ENCODE measurements at regions not wholly inside any gene's neighbourhood (a gene's known extent, or its start where the extent isn't known, plus 50 kb on each side); places are given as distances from the start of the nearest gene placed in this dataset.

DNA sequence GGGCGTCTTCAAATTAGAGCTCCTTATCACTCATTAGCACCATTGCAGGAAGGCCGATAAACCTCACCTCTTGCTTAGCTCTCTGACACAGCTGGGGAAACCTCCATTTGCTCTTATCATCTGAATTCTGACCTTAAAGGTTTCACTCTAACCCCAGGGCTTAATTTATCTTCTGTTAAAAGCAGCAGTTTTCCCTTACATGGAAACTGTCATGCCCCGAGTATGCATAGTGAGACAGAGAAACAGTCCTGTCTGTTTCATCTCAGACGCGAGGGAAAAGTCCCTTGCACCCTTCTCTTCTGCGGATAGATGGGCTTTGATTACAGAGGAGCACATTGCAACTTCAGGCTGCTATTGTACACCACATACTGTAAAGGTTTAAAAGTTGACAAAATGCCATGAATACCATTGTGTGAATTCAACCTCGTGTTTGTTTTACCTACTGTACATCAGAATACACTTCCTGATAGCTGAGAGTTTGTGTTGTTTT, 191.5 kb upstream of the BMP2 start:
- Mint-ChIP-seq H3K36me3 (ENCODE audit: low read depth) (no peaks in the 10 kb centered on the region), H3K9me3 (no peaks in the 10 kb centered on the region), H3K27ac (no peak overlapping the region), H3K27me3 (no peaks in the 10 kb centered on the region), H3K4me1 (no peaks in the 10 kb centered on the region), H3K4me3 (no peak overlapping the region)
- no peak for DNase-seq
- intact Hi-C loops (cut with micrococcal nuclease): no loop called here

DNA sequence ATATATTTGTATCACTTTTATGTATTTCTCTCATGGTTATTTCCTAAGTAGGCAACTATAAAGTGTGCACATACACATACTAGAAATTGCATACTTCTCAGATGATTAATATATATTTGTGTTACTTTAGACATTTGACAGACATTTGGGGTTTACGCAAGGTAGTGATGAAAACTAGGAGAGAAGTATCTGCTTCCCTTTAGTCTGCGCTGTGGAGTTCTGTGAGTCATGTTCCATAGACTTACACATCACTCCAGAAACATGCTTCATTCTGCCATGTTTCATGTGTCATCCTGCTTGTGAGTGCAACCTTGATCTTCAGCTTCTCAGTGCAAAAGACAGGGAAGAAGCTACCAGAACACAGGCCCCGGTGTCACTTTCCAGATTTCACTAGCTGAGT, 200.7 kb upstream of the BMP2 start:
- Mint-ChIP-seq H3K4me1 (no peaks in the 10 kb centered on the region), H3K9me3 (peaks cover 6% of the 10 kb centered on the region), H3K4me3 (no peak overlapping the region), H3K36me3 (ENCODE audit: low read depth) (no peaks in the 10 kb centered on the region), H3K27me3 (no peaks in the 10 kb centered on the region), H3K27ac (no peak overlapping the region)
- intact Hi-C loops (cut with micrococcal nuclease): no loop called here
- no peak for DNase-seq

DNA sequence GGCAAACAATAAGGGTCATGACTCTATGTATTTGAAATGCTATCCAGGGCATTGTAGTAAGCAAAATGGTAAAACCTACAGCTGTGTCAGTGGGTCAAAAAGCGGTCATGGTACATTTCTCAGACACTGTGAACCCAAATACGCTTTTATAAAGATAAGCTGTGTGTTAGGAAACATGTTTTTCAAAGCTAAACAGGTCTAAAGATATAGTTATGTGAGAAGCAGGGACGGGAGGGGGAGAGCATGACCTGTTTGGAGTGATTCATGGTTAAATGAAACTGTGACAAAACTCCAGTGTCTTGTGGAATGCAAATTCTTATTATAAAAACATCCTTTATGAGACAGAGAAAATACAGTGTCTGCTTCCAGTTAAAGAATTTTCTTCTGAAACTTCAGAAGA, 205.4 kb upstream of the BMP2 start:
- no peaks in the 10 kb centered on the region for H3K4me1 Mint-ChIP-seq
- H3K9me3 Mint-ChIP-seq: no peaks in the 10 kb centered on the region
- intact Hi-C loops (cut with micrococcal nuclease): no loop called here
- DNase-seq: no peak
- no peaks in the 10 kb centered on the region for H3K36me3 Mint-ChIP-seq (ENCODE audit: low read depth)
- H3K4me3 Mint-ChIP-seq: no peak overlapping the region
- H3K27me3 Mint-ChIP-seq: no peaks in the 10 kb centered on the region
- H3K27ac Mint-ChIP-seq: no peak overlapping the region

GRCh38 chr20:6560978-6561377, 206.5 kb upstream of the BMP2 start:
- Mint-ChIP-seq H3K4me1 (no peaks in the 10 kb centered on the region), H3K36me3 (ENCODE audit: low read depth) (no peaks in the 10 kb centered on the region), H3K27me3 (no peaks in the 10 kb centered on the region), H3K4me3 (no peak overlapping the region), H3K9me3 (peaks cover 4% of the 10 kb centered on the region), H3K27ac (no peak overlapping the region)
- no peak for DNase-seq
- intact Hi-C loops (cut with micrococcal nuclease): no loop called here

- Mint-ChIP-seq H3K9me3 (peaks cover 4% of the 10 kb centered on the region), H3K4me1 (no peaks in the 10 kb centered on the region)
Observed at GRCh38 chr20:6559791-6560190, 207.7 kb upstream of the BMP2 start.

GRCh38 chr20:6558341-6558740, 209.1 kb upstream of the BMP2 start:
- H3K27me3 Mint-ChIP-seq: no peaks in the 10 kb centered on the region
- peaks cover 4% of the 10 kb centered on the region for H3K9me3 Mint-ChIP-seq
- H3K36me3 Mint-ChIP-seq (ENCODE audit: low read depth): no peaks in the 10 kb centered on the region
- H3K4me1 Mint-ChIP-seq: no peaks in the 10 kb centered on the region
- no peak overlapping the region for H3K4me3 Mint-ChIP-seq
- H3K27ac Mint-ChIP-seq: no peak overlapping the region
- no peak for DNase-seq
- intact Hi-C loops (cut with micrococcal nuclease): no loop called here

More at GRCh38 chr20:6559791-6560190, 207.7 kb upstream of the BMP2 start:
- Mint-ChIP-seq H3K27ac (no peak overlapping the region), H3K36me3 (ENCODE audit: low read depth) (no peaks in the 10 kb centered on the region), H3K4me3 (no peak overlapping the region), H3K27me3 (no peaks in the 10 kb centered on the region)
- intact Hi-C loops (cut with micrococcal nuclease): no loop called here
- DNase-seq: no peak

- DNase-seq: no peak
- Mint-ChIP-seq H3K27ac (no peak overlapping the region), H3K9me3 (no peaks in the 10 kb centered on the region), H3K36me3 (ENCODE audit: low read depth) (no peaks in the 10 kb centered on the region), H3K4me3 (no peak overlapping the region), H3K4me1 (no peaks in the 10 kb centered on the region), H3K27me3 (no peaks in the 10 kb centered on the region)
- intact Hi-C loops (cut with micrococcal nuclease): no loop called here
Observed at GRCh38 chr20:6533761-6534479, 233.6 kb upstream of the BMP2 start.

DNA sequence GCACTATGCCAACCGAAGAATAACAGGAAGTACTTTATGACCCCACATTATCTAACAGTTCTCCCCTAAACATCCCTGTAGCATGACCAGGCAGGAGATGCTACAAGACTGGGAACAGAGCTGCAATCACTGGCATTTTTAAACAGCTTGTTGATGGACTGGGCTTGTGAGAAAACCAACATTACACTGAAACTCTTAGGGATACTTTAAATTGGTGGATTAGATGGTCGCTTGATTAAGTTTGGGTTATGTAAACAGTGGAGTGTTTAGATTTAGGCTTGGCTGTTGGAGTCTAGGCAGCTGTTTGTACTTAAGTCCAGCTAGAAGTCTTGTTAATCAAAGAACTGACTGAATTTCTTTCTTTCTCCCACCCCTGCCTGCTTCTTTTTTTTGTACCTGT, 234.1 kb upstream of the BMP2 start:
- Mint-ChIP-seq H3K27me3 (no peaks in the 10 kb centered on the region), H3K4me3 (no peak overlapping the region), H3K36me3 (ENCODE audit: low read depth) (no peaks in the 10 kb centered on the region), H3K27ac (no peak overlapping the region), H3K4me1 (no peaks in the 10 kb centered on the region), H3K9me3 (no peaks in the 10 kb centered on the region)
- no peak for DNase-seq
- intact Hi-C loops (cut with micrococcal nuclease): no loop called here

- Mint-ChIP-seq H3K36me3 (ENCODE audit: low read depth) (no peaks in the 10 kb centered on the region), H3K4me3 (no peak overlapping the region), H3K27ac (no peak overlapping the region), H3K27me3 (no peaks in the 10 kb centered on the region), H3K9me3 (no peaks in the 10 kb centered on the region), H3K4me1 (no peaks in the 10 kb centered on the region)
- intact Hi-C loops (cut with micrococcal nuclease): no loop called here
- DNase-seq: no peak
Observed at GRCh38 chr20:6530779-6531315, 236.6 kb upstream of the BMP2 start.

DNA sequence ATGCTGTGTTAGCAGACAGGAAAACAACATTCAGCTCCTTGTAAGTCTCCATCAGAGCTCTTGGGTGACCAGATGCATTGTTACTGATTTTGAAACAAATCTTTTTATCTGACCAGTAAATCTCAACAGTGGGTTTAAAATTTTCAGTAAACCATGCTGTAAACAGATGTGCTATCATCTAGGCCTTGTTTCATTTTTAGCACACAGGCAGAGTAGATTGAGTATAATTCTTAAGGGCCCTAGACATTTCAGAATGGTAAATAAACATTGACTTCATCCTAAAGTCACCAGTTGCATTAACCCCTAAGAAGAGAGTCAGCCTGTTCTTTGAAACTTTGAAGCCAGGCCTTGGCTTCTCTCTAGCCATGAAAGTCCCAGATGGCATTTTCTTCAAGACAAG, 237.2 kb upstream of the BMP2 start:
- DNase-seq: no peak
- Mint-ChIP-seq H3K4me3 (no peak overlapping the region), H3K27me3 (no peaks in the 10 kb centered on the region), H3K27ac (no peak overlapping the region), H3K36me3 (ENCODE audit: low read depth) (no peaks in the 10 kb centered on the region), H3K4me1 (no peaks in the 10 kb centered on the region), H3K9me3 (peaks cover 3% of the 10 kb centered on the region)
- intact Hi-C loops (cut with micrococcal nuclease): no loop called here

GRCh38 chr20:6525447-6526303, 241.8 kb upstream of the BMP2 start:
- no peak overlapping the region for H3K4me3 Mint-ChIP-seq
- H3K36me3 Mint-ChIP-seq (ENCODE audit: low read depth): no peaks in the 10 kb centered on the region
- intact Hi-C loops (cut with micrococcal nuclease): no loop called here
- H3K27ac Mint-ChIP-seq: no peak overlapping the region
- peaks cover 11% of the 10 kb centered on the region for H3K9me3 Mint-ChIP-seq
- H3K27me3 Mint-ChIP-seq: no peaks in the 10 kb centered on the region
- no peaks in the 10 kb centered on the region for H3K4me1 Mint-ChIP-seq
- no peak for DNase-seq

DNA sequence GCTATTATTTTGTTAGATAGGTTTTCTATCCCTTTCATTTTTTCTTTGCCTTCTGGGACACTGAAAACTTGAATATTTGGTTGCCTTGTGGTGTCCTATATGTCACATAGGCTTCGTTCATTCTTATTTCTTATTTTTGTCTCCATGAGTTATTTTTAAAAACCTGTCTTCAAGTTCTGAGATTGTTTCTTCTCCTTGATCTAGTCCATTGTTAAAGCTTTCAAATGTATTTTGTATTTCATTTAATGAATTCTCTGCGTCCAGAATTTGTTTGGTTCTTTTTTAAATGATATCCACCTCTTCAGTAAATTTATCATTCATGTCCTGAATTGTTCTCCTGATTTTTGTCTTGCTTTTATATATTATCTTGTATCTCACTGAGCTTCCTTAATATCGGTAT, 243.2 kb upstream of the BMP2 start:
- Mint-ChIP-seq H3K27ac (no peak overlapping the region), H3K4me1 (no peaks in the 10 kb centered on the region), H3K4me3 (no peak overlapping the region), H3K27me3 (no peaks in the 10 kb centered on the region), H3K36me3 (ENCODE audit: low read depth) (no peaks in the 10 kb centered on the region), H3K9me3 (peaks cover 11% of the 10 kb centered on the region)
- DNase-seq: no peak
- intact Hi-C loops (cut with micrococcal nuclease): no loop called here

- no peak overlapping the region for H3K4me3 Mint-ChIP-seq
- peaks cover 4% of the 10 kb centered on the region for H3K9me3 Mint-ChIP-seq
- no peak for DNase-seq
- H3K27ac Mint-ChIP-seq: no peak overlapping the region
- H3K27me3 Mint-ChIP-seq: no peaks in the 10 kb centered on the region
- intact Hi-C loops (cut with micrococcal nuclease): no loop called here
- no peaks in the 10 kb centered on the region for H3K36me3 Mint-ChIP-seq (ENCODE audit: low read depth)
- H3K4me1 Mint-ChIP-seq: no peaks in the 10 kb centered on the region
Observed at GRCh38 chr20:6519556-6519955, 247.9 kb upstream of the BMP2 start.

- DNase-seq: no peak
- no peaks in the 10 kb centered on the region for H3K27me3 Mint-ChIP-seq
Observed at GRCh38 chr20:6515261-6515660, 252.2 kb upstream of the BMP2 start.

More at GRCh38 chr20:6515261-6515660, 252.2 kb upstream of the BMP2 start:
- Mint-ChIP-seq H3K4me1 (no peaks in the 10 kb centered on the region), H3K9me3 (peaks cover 3% of the 10 kb centered on the region), H3K4me3 (no peak overlapping the region), H3K27ac (no peak overlapping the region), H3K36me3 (ENCODE audit: low read depth) (no peaks in the 10 kb centered on the region)
- intact Hi-C loops (cut with micrococcal nuclease): no loop called here
